HEK293T (cell line): ENCODE measurements at regions not wholly inside any gene's neighbourhood (a gene's known extent, or its start where the extent isn't known, plus 50 kb on each side); places are given as distances from the start of the nearest gene placed in this dataset.

Experiments used
- CTCF ChIA-PET: fragments of 350-600 bp; formaldehyde crosslinking; extraction: SDS; loops from one replicate; lab custom pipeline; 2021; ENCODE audit warnings: antibody characterized with exemption, inconsistent platforms; lab: Yijun Ruan, JAX
- POLR2A ChIA-PET: fragments of 350-600 bp; formaldehyde crosslinking; extraction: SDS; loops from one replicate; lab custom pipeline; 2020; ENCODE audit warnings: antibody characterized with exemption, inconsistent platforms; lab: Yijun Ruan, JAX
- DNase-seq: peaks from one replicate; pipeline ENCODE4 v3.0.0; 2012; ENCODE audit warnings: mixed read lengths; ENCODE audit errors: extremely low spot score
- ARNT ChIP-seq: fragments of 450-650 bp; IDR thresholded peaks from 2 replicates; pipeline ENCODE4 v1.6.1; 2017; ENCODE audit warnings: mild to moderate bottlenecking
- BHLHE40 ChIP-seq: fragments of 450-650 bp; IDR thresholded peaks from 2 replicates; pipeline ENCODE4 v1.6.1; 2016; ENCODE audit warnings: mild to moderate bottlenecking, moderate library complexity, borderline replicate concordance
- CTBP1 ChIP-seq: fragments of 450-650 bp; IDR thresholded peaks from 2 replicates; pipeline ENCODE4 v1.6.1; 2016; ENCODE audit warnings: borderline replicate concordance
- ELF4 ChIP-seq: fragments of 450-650 bp; IDR thresholded peaks from 2 replicates; pipeline ENCODE4 v1.6.1; 2017; ENCODE audit warnings: antibody characterized with exemption
- FOXA1 ChIP-seq: fragments of 450-650 bp; IDR thresholded peaks from 2 replicates; pipeline ENCODE4 v1.6.1; 2016; ENCODE audit warnings: mild to moderate bottlenecking
- FOXK2 ChIP-seq: fragments of 450-650 bp; IDR thresholded peaks from 2 replicates; pipeline ENCODE4 v1.6.1; 2016; ENCODE audit warnings: mild to moderate bottlenecking
- FOXM1 ChIP-seq: fragments of 450-650 bp; IDR thresholded peaks from 2 replicates; pipeline ENCODE4 v1.6.1; 2017; ENCODE audit warnings: mild to moderate bottlenecking, borderline replicate concordance
- HDGF ChIP-seq: fragments of 450-650 bp; IDR thresholded peaks from 2 replicates; pipeline ENCODE4 v1.6.1; 2017; ENCODE audit warnings: antibody characterized with exemption, borderline replicate concordance
- L3MBTL2 ChIP-seq: fragments of 450-650 bp; conservative IDR thresholded peaks from 2 replicates; pipeline ENCODE4 v1.6.1; 2016; ENCODE audit warnings: mild to moderate bottlenecking
- LEF1 ChIP-seq: fragments of 450-650 bp; IDR thresholded peaks from 2 replicates; pipeline ENCODE4 v1.6.1; 2017; ENCODE audit warnings: mild to moderate bottlenecking, borderline replicate concordance
- NFRKB ChIP-seq: fragments of 450-650 bp; IDR thresholded peaks from 2 replicates; pipeline ENCODE4 v1.6.1; 2016; ENCODE audit warnings: mild to moderate bottlenecking, moderate library complexity
- PKNOX1 ChIP-seq: fragments of 450-650 bp; IDR thresholded peaks from 2 replicates; pipeline ENCODE4 v1.6.1; 2016
- SP1 ChIP-seq: fragments of 450-650 bp; IDR thresholded peaks from 2 replicates; pipeline ENCODE4 v1.6.1; 2017
- SUZ12 ChIP-seq: fragments of 450-650 bp; IDR thresholded peaks from 2 replicates; pipeline ENCODE4 v1.6.1; 2016; ENCODE audit warnings: mild to moderate bottlenecking
- TARDBP ChIP-seq: fragments of 450-650 bp; IDR thresholded peaks from 2 replicates; pipeline ENCODE4 v1.6.1; 2016
- ZNF384 ChIP-seq: fragments of 450-650 bp; IDR thresholded peaks from 2 replicates; pipeline ENCODE4 v1.6.1; 2016

- POLR2A ChIA-PET, result no interaction called here
- TF ChIP-seq ARNT, result no peak
- TF ChIP-seq L3MBTL2, result no peak
- CTCF ChIA-PET, result no interaction called here
- DNase-seq, result no peak
These were observed 220.2 kb upstream of the COL8A1 start for GRCh38 chr3:99418209-99418635.

GRCh38 chr3:99413504-99413903 is 224.9 kb upstream of the COL8A1 start:
- ChIA-PET POLR2A (no interaction called here), CTCF (no interaction called here)
- TF ChIP-seq ELF4, result no peak
- TF ChIP-seq NFRKB, result no peak
- no peak for TF ChIP-seq ZNF384
- no peak for TF ChIP-seq BHLHE40
- TF ChIP-seq FOXM1, result no peak
- no peak for TF ChIP-seq PKNOX1
- no peak for TF ChIP-seq CTBP1
- TF ChIP-seq L3MBTL2, result no peak
- TF ChIP-seq TARDBP, result no peak
- TF ChIP-seq LEF1, result no peak
- TF ChIP-seq SUZ12, result no peak
- no peak for TF ChIP-seq FOXA1
- no peak for DNase-seq

- ChIA-PET CTCF (interaction anchor here (0.6 kb wide), 1 partner anchor 646 kb away, joined by 4 read pairs; no protein-coding TSS in a partner anchor), POLR2A (no interaction called here)
- DNase-seq, result no peak
- TF ChIP-seq ELF4 (no peak), SUZ12 (no peak), LEF1 (no peak), ARNT (no peak), TARDBP (no peak), BHLHE40 (no peak), CTBP1 (no peak), NFRKB (no peak), FOXM1 (no peak), L3MBTL2 (no peak)
These were observed 227.5 kb upstream of the COL8A1 start for GRCh38 chr3:99410789-99411311.

GRCh38 chr3:99409961-99410360 is 228.4 kb upstream of the COL8A1 start:
- ChIA-PET POLR2A (no interaction called here), CTCF (interaction anchor here (0.6 kb wide), 1 partner anchor 647 kb away, joined by 4 read pairs; no protein-coding TSS in a partner anchor)
- TF ChIP-seq ARNT, result no peak
- TF ChIP-seq FOXK2, result no peak
- no peak for DNase-seq

- DNase-seq, result no peak
- CTCF ChIA-PET, result no interaction called here
- TF ChIP-seq L3MBTL2 (no peak), TARDBP (no peak), BHLHE40 (no peak), SP1 (no peak), PKNOX1 (no peak), SUZ12 (no peak)
- POLR2A ChIA-PET, result no interaction called here
These were observed 231.1 kb upstream of the COL8A1 start for GRCh38 chr3:99407257-99407656.

GRCh38 chr3:99402755-99403154 is 235.6 kb upstream of the COL8A1 start:
- ChIA-PET POLR2A (no interaction called here), CTCF (no interaction called here)
- no peak for DNase-seq
- TF ChIP-seq ZNF384 (no peak), TARDBP (no peak), NFRKB (no peak), FOXM1 (no peak), HDGF (no peak)

GRCh38 chr3:99400352-99400751 is 238.0 kb upstream of the COL8A1 start:
- TF ChIP-seq CTBP1, result no peak
- TF ChIP-seq L3MBTL2, result no peak
- TF ChIP-seq TARDBP, result no peak
- TF ChIP-seq PKNOX1, result no peak
- no peak for TF ChIP-seq ARNT
- TF ChIP-seq ELF4, result no peak
- TF ChIP-seq FOXK2, result no peak
- TF ChIP-seq SUZ12, result no peak
- no peak for TF ChIP-seq SP1
- TF ChIP-seq LEF1, result no peak
- no peak for TF ChIP-seq FOXA1
- TF ChIP-seq BHLHE40, result no peak
- TF ChIP-seq HDGF, result no peak
- no peak for TF ChIP-seq FOXM1
- no peak for TF ChIP-seq ZNF384
- no peak for TF ChIP-seq NFRKB
- no peak for DNase-seq
- CTCF ChIA-PET, result no interaction called here
- POLR2A ChIA-PET, result no interaction called here
